ENCODE measurements at regions not wholly inside any gene's neighbourhood (a gene's known extent, or its start where the extent isn't known, plus 50 kb on each side); places are given as distances from the start of the nearest gene placed in this dataset.

DNA sequence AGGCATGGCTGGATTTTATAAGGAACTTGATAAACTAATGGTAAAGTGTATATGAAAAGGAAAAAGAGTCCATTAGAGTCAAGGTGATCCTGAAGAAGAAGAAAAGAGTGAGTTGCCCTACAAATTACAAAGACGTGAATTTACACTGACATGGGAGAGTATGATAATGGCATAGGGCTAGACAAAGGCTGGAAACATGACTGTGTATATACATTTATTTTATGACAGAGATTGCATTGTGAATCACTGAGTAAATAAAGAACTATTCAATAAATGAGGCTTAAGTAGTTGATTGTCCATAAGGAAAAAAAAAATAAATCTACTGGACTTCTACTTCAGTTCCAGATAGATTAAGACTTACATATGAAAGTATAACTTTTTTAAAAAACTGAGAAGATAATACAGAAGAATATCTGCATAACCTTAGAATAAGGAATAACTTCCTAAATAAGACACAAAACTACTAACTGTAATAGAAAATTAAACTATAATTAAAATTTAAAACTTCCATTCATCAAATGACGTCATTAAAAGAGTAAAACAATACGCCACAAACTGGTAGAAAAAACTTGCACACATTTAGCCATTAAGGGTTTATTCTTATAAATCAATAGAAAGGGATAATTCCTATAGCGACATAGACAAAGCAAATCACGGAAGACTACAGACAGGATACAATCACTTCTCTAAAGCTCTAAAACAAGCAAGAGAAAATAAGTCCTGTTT is 278.5 kb downstream of the NOVA1 start:
- no peak for ATAC-seq (ENCODE audit: low FRiP score in 2 of 2)
- no peaks in the 10 kb centered on the region for H3K9me3 ChIP-seq
- H3K27ac ChIP-seq: no peak overlapping the region
- no peaks in the 10 kb centered on the region for H3K27me3 ChIP-seq
- no peaks in the 10 kb centered on the region for H3K36me3 ChIP-seq
- WGBS, 2 donors: 88 to 91% methylated on average over 5 of the region's 5 CpGs
- H3K4me1 ChIP-seq: no peaks in the 10 kb centered on the region
- H3K4me3 ChIP-seq: no peak overlapping the region
- TF ChIP-seq EP300 (IDR thresholded peaks at IDR 0.05): no peak
- TF ChIP-seq, protein P1, sequence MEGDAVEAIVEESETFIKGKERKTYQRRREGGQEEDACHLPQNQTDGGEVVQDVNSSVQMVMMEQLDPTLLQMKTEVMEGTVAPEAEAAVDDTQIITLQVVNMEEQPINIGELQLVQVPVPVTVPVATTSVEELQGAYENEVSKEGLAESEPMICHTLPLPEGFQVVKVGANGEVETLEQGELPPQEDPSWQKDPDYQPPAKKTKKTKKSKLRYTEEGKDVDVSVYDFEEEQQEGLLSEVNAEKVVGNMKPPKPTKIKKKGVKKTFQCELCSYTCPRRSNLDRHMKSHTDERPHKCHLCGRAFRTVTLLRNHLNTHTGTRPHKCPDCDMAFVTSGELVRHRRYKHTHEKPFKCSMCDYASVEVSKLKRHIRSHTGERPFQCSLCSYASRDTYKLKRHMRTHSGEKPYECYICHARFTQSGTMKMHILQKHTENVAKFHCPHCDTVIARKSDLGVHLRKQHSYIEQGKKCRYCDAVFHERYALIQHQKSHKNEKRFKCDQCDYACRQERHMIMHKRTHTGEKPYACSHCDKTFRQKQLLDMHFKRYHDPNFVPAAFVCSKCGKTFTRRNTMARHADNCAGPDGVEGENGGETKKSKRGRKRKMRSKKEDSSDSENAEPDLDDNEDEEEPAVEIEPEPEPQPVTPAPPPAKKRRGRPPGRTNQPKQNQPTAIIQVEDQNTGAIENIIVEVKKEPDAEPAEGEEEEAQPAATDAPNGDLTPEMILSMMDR (IDR thresholded peaks at IDR 0.05): no peak
- TF ChIP-seq POLR2AphosphoS5 (IDR thresholded peaks at IDR 0.05): no peak
- no peak for TF ChIP-seq POLR2A (IDR thresholded peaks at IDR 0.05)
- no peak for DNase-seq

DNA sequence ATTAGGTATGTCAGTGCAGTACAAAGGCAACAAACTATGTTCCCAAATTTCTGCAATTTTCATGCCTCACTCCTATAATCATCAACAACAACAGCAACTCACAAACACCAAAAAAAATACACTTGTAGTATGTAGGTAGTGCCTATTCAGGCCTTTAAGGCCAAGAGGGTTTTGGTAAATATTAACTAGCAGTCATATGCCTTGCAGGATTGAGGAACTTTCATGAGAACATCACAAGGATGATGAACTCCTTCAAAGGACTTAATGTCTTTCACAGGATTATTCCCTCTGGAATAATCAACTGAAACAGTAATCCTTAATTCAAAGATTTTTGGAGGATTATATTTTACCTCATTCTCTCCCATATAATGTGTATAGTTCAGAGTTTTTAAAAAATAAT is 293.8 kb downstream of the NOVA1 start:
- H3K36me3 ChIP-seq: no peaks in the 10 kb centered on the region
- H3K4me1 ChIP-seq: no peaks in the 10 kb centered on the region
- no peak overlapping the region for H3K4me3 ChIP-seq
- no peak overlapping the region for H3K27ac ChIP-seq
- H3K9me3 ChIP-seq: peaks cover 0 to 9% (median 3%) of the 10 kb centered on the region in 4 donors
- no peak for ATAC-seq (ENCODE audit: low FRiP score in 2 of 2)
- TF ChIP-seq POLR2AphosphoS5 (IDR thresholded peaks at IDR 0.05): no peak
- no peak for TF ChIP-seq POLR2A (IDR thresholded peaks at IDR 0.05)
- no peaks in the 10 kb centered on the region for H3K27me3 ChIP-seq
- DNase-seq: no peak

DNA sequence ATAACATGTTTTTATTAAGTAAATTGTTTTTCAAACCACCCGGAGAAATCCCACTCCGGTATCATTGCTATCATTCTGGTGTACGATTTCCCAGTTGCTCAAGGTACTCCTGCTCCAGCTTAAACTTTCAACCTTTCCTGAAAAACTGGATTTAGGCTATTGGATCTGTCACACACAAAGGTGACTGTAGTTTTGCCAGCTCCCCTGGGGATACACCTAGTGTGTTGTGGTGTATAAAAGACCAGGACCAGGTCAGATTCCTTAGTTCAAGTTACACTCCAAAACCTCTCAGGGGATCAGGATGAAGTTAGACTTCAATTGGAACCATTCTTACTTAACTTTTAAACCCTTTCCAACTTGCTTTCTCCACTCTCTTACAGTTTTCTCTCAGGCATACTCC is 303.9 kb downstream of the NOVA1 start:
- Histone ChIP-seq H3K4me3 (no peak overlapping the region), H3K36me3 (no peaks in the 10 kb centered on the region), H3K27ac (no peak overlapping the region), H3K27me3 (no peaks in the 10 kb centered on the region), H3K9me3 (no peaks in the 10 kb centered on the region), H3K4me1 (no peaks in the 10 kb centered on the region)
- WGBS, 2 donors: 77 to 89% methylated on average over 3 of the region's 3 CpGs
- DNase-seq (no peak), ATAC-seq (ENCODE audit: low FRiP score in 2 of 2) (no peak)
- TF ChIP-seq POLR2AphosphoS5 (IDR thresholded peaks at IDR 0.05): no peak
- TF ChIP-seq, protein P1 (IDR thresholded peaks at IDR 0.05): no peak

DNA sequence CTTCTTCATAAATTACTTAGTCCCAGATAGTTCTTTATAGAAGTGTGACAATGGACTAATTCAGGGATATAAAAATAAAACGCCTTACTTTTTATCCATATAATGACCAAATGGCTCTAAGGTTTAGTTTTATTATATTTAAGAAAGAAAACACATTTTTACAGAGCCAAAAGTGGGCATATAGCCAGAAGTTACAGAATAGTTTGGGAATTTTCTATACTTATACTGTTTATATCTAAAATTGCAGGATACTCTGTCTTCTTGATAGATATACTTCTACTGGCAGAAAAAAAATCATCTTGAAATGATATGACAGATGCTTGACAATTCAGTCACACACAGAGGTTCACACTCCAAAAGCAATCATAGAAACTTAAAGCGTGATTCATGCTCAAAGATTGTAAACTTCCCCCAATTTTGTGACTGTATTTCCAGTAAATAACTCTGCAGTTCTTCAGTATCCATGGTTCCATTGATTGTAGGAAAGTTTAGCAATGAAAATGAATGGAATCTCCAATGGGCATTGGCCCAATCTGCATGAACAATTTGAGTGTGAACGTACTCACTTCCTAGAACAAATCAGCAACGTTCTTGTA is 307.8 kb downstream of the NOVA1 start:
- no peak for ATAC-seq (ENCODE audit: low FRiP score in 2 of 2)
- H3K27me3 ChIP-seq: no peaks in the 10 kb centered on the region

DNA sequence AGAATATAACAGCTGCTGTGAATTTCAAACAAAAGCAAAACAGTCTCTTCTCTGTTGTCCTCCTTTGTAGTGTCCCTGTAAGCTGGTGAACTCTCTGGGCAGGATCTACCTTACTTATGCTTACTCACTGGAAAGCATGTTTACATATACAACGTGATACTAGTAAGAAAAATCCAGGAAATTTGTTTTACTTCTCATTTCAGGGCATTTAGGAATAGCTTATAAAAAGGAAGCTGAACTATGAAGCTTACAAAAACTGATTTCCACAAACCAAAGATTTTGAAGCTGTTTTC is 311.0 kb downstream of the NOVA1 start:
- peaks cover 0 to under 1% (median 0%) of the 10 kb centered on the region in 4 donors for H3K4me1 ChIP-seq
- H3K27ac ChIP-seq: no peak overlapping the region
- DNase-seq (no peak), ATAC-seq (ENCODE audit: low FRiP score in 2 of 2) (no peak)
- no peaks in the 10 kb centered on the region for H3K9me3 ChIP-seq
- 4 to 5% methylated on average over 1 of the region's 1 CpG for WGBS, 2 donors
- TF ChIP-seq, protein P1 (IDR thresholded peaks at IDR 0.05): no peak
- no peak for TF ChIP-seq EP300 (IDR thresholded peaks at IDR 0.05)
- no peak for TF ChIP-seq POLR2A (IDR thresholded peaks at IDR 0.05)
- TF ChIP-seq POLR2AphosphoS5 (IDR thresholded peaks at IDR 0.05): no peak
- H3K4me3 ChIP-seq: no peak overlapping the region
- H3K27me3 ChIP-seq: no peaks in the 10 kb centered on the region
- H3K36me3 ChIP-seq: no peaks in the 10 kb centered on the region

More for the DNA sequence above, 307.8 kb downstream of the NOVA1 start:
- no peak overlapping the region for H3K4me3 ChIP-seq
- no peaks in the 10 kb centered on the region for H3K36me3 ChIP-seq
- no peak for DNase-seq
- 36 to 40% methylated on average over 4 of the region's 4 CpGs for WGBS, 2 donors
- no peaks in the 10 kb centered on the region for H3K9me3 ChIP-seq
- H3K27ac ChIP-seq: no peak overlapping the region
- H3K4me1 ChIP-seq: no peaks in the 10 kb centered on the region
- TF ChIP-seq POLR2AphosphoS5 (IDR thresholded peaks at IDR 0.05): no peak
- no peak for TF ChIP-seq EP300 (IDR thresholded peaks at IDR 0.05)
- no peak for TF ChIP-seq POLR2A (IDR thresholded peaks at IDR 0.05)
- TF ChIP-seq, protein P1 (IDR thresholded peaks at IDR 0.05): no peak
